ENCODE measurements at regions not wholly inside any gene's neighbourhood (a gene's known extent, or its start where the extent isn't known, plus 50 kb on each side); places are given as distances from the start of the nearest gene placed in this dataset.
"Not testable (repeated sequence)": the region's sequence is repeated elsewhere in the genome, so short reads cannot be mapped to it uniquely, and the experiment has no call there.

DNA sequence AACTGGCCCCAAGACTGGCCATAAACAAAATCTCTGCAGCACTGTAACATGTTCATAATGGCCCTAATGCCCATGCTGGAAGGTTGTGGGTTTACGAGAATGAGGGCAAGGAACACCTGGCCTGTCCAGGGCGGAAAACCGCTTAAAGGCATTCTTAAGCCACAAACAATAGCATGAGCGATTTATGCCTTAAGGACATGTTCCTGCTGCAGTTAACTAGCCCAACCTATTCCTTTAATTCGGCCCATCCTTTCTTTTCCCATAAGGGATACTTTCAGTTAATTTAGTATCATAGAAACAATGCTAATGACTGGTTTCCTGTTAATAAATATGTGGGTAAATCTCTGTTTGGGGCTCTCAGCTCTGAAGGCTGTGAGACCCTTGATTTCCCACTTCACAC is 95.7 kb upstream of the PRKD1 start:
- H3K4me3 Mint-ChIP-seq; DNase-seq (ENCODE audit: low spot score); H3K27ac Mint-ChIP-seq; H3K4me1 Mint-ChIP-seq (ENCODE audit: low read depth); H3K36me3 Mint-ChIP-seq (ENCODE audit: low read depth); H3K27me3 Mint-ChIP-seq (ENCODE audit: low read depth): not testable (repeated sequence)
- H3K9me3 Mint-ChIP-seq = peaks cover 45% of the 10 kb centered on the region

DNA sequence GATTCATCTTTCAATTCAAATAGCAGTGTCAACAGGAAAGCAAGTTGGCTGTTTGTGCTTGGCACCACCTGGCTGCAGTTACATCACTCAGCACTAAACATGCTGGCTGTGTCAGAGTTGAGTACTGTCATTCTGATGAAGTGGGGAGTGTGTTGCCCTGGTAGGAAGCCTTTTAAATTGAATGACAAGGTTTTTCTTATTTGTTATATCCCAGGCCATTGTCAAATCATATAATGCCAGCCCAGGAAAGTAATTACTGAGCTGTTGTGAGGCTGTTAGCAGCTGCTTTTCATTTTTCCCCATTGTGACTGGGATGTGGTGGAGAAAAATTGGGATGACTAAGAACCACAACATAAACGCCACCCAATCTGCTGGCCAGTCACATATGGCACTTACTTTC is 106.5 kb upstream of the PRKD1 start:
- Mint-ChIP-seq H3K27me3 (ENCODE audit: low read depth) (no peaks in the 10 kb centered on the region), H3K27ac (no peak overlapping the region), H3K4me1 (ENCODE audit: low read depth) (no peaks in the 10 kb centered on the region), H3K9me3 (peaks cover 41% of the 10 kb centered on the region), H3K4me3 (no peak overlapping the region), H3K36me3 (ENCODE audit: low read depth) (no peaks in the 10 kb centered on the region)
- DNase-seq (ENCODE audit: low spot score) = no peak

DNA sequence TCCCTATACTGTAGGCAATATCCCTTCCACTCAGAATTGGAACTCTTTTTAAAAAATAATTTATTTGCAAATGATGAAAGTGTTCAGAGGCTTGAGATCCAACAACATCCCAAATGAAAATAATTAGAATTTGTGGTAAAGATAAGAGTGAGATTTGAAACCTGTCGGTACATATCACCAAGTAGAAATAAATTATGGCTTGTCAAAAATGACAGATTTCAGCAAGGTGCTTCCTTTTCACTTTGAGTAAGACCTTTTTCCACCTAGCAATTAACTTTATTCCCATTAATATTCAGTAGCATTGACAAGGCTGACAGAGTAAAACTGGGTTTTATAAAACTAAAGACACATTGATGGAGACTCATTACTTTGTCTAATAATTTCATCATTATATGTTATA is 107.7 kb upstream of the PRKD1 start:
- Mint-ChIP-seq H3K4me3 (no peak overlapping the region), H3K9me3 (peaks cover 36% of the 10 kb centered on the region), H3K27me3 (ENCODE audit: low read depth) (no peaks in the 10 kb centered on the region), H3K4me1 (ENCODE audit: low read depth) (no peaks in the 10 kb centered on the region), H3K27ac (no peak overlapping the region), H3K36me3 (ENCODE audit: low read depth) (no peaks in the 10 kb centered on the region)
- no peak for DNase-seq (ENCODE audit: low spot score)

DNA sequence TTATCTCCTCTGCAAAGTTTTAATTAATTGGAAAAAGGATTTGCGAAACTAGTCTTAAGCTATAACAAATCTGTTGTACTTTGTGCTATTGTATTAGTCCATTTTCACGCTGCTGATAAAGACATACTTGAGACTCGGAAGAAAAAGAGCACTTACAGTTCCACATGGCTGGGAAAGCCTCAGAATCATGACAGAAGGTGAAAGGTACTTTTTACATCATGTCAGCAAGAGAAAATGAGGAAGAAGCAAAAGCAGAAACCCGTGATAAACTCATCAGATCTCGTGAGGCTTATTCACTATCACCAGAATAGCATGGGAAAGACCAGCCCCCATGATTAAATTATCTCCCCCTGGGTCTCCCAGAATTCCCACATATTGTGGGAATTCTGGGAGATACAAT is 118.1 kb upstream of the PRKD1 start:
- Mint-ChIP-seq H3K27me3 (ENCODE audit: low read depth) (no peaks in the 10 kb centered on the region), H3K4me3 (no peak overlapping the region), H3K4me1 (ENCODE audit: low read depth) (no peaks in the 10 kb centered on the region), H3K27ac (no peak overlapping the region), H3K36me3 (ENCODE audit: low read depth) (no peaks in the 10 kb centered on the region), H3K9me3 (peaks cover 52% of the 10 kb centered on the region)
- DNase-seq (ENCODE audit: low spot score) = no peak

DNA sequence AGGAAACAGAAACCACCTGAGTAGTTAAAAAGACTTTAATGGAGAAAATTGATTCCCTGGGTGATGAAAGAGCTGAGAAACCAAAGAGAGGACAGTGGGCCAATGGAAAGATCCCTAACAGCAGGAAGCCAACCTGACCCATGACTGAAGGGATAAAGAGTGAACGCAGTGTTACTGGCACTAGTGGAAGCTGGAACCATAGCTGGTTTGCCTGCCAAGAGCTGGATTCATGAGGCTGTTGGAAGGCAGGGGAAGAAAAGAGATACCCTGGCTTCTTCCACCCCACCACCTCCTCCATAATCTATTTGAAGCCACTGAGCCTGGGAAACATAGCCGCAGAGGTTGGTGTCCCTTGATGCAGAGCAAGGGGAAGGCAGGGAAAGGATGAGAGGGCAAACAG is 125.5 kb upstream of the PRKD1 start:
- Mint-ChIP-seq H3K36me3 (ENCODE audit: low read depth) (no peaks in the 10 kb centered on the region), H3K27ac (no peak overlapping the region), H3K4me1 (ENCODE audit: low read depth) (no peaks in the 10 kb centered on the region), H3K4me3 (no peak overlapping the region), H3K9me3 (peaks cover 30% of the 10 kb centered on the region), H3K27me3 (ENCODE audit: low read depth) (no peaks in the 10 kb centered on the region)
- DNase-seq (ENCODE audit: low spot score) = no peak

DNA sequence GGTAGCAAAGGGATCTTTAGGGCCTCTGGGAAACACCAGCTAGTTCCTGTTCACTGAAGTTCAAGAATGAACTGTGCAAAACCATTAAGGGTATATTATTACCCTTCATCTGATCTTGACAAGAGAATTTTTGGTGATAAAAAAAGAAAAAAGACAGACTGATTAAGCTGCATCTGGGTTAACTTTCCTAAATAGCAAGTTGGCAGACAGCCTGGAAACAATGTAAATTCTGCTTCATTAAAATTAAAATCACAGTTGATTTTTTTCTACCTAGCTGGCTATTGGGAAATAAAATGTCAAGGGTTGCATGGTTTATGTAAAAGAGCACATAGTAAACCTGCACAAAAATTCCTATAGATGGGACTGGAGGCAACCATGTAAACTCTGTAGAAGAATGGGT is 126.6 kb upstream of the PRKD1 start:
- Mint-ChIP-seq H3K4me3 (no peak overlapping the region), H3K4me1 (ENCODE audit: low read depth) (no peaks in the 10 kb centered on the region), H3K27ac (no peak overlapping the region), H3K36me3 (ENCODE audit: low read depth) (no peaks in the 10 kb centered on the region), H3K27me3 (ENCODE audit: low read depth) (no peaks in the 10 kb centered on the region), H3K9me3 (peaks cover 29% of the 10 kb centered on the region)
- DNase-seq (ENCODE audit: low spot score) = no peak

DNA sequence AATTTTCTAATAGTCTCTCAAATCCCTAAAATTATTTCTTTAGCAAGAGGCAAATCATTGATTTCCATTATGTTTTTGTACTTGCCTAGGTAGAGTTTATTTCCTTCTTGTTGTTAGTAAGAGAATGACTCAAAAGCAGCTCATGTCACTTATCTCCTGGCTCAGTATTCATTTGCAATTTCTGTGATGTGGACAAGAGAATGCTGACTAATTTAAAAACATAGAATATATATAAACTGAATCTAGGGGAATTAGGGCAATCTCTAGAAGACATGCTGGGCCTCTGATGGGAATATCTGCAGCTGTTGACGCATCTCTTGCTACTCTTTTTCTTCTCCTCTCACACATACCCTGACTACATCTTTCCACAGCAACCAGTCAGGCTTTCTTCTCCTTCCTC is 130.8 kb upstream of the PRKD1 start:
- Mint-ChIP-seq H3K36me3 (ENCODE audit: low read depth) (no peaks in the 10 kb centered on the region), H3K9me3 (peaks cover 28% of the 10 kb centered on the region), H3K27ac (no peak overlapping the region), H3K4me1 (ENCODE audit: low read depth) (no peaks in the 10 kb centered on the region), H3K27me3 (ENCODE audit: low read depth) (no peaks in the 10 kb centered on the region), H3K4me3 (no peak overlapping the region)
- DNase-seq (ENCODE audit: low spot score) = no peak

DNA sequence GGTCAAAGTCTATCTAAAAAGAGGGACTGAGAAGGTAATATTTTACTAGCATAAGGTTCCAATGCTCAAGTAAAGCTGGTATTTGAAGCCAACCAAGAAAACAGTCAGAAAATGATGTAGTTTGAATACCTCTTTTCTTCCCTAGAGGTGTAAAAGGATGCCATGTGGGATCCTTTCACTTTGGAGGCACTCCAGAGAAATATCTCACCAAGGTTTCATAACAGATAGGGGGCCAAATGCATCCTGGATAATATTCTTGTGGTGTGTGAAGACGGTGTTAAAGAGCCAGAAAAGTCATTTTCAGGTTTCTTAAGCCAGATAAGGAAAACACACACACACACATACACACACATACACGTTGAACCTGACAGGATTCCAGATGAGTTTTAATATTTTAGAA is 136.1 kb upstream of the PRKD1 start:
- DNase-seq (ENCODE audit: low spot score) = no peak
- Mint-ChIP-seq H3K4me1 (ENCODE audit: low read depth) (no peaks in the 10 kb centered on the region), H3K36me3 (ENCODE audit: low read depth) (no peaks in the 10 kb centered on the region), H3K27me3 (ENCODE audit: low read depth) (no peaks in the 10 kb centered on the region), H3K9me3 (peaks cover 33% of the 10 kb centered on the region), H3K27ac (no peak overlapping the region), H3K4me3 (no peak overlapping the region)

DNA sequence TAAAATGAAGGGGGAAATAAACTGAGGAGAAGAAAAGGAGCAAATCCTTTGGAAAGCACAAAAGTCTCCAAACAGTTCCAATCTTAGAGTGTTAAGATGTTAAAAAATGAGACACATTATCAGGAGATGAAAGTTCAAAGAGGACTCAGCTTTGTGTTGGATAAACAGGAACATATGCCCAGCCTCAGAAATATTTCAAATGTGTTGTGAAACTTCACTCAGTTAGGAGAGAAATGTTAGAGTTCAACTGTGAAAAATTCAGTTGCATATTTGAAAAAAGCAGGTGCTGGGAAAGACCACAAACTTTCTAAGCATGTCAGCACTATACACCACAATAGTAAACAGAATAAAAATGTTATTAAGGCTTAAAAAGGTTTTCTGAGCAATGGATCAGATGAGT is 136.8 kb upstream of the PRKD1 start:
- no peaks in the 10 kb centered on the region for H3K27me3 Mint-ChIP-seq (ENCODE audit: low read depth)
- H3K36me3 Mint-ChIP-seq (ENCODE audit: low read depth) = no peaks in the 10 kb centered on the region
- no peaks in the 10 kb centered on the region for H3K4me1 Mint-ChIP-seq (ENCODE audit: low read depth)
- no peak overlapping the region for H3K27ac Mint-ChIP-seq
- DNase-seq (ENCODE audit: low spot score) = no peak
- H3K4me3 Mint-ChIP-seq = no peak overlapping the region
- H3K9me3 Mint-ChIP-seq = peaks cover 37% of the 10 kb centered on the region

DNA sequence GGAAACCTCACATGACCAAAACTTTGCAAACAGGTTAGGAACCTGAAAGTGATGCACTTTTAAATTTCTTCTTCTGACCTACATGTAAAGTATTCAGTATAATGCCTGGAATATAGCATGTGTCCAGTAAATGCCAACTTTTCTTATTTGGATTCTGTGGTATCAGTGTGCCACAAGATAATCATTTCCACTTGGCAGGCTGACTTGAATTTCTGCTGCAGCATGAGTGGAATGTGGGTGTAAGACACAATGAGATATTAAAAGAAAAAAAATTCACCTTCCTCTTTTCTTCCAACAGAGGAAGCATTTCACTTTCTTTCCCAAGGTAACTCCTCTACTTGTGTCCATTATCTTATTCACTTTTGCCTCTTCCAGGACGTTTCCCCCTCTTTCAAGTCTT is 141.9 kb upstream of the PRKD1 start:
- Mint-ChIP-seq H3K4me3 (no peak overlapping the region), H3K9me3 (peaks cover 54% of the 10 kb centered on the region), H3K4me1 (ENCODE audit: low read depth) (no peaks in the 10 kb centered on the region), H3K36me3 (ENCODE audit: low read depth) (no peaks in the 10 kb centered on the region), H3K27me3 (ENCODE audit: low read depth) (no peaks in the 10 kb centered on the region), H3K27ac (no peak overlapping the region)
- no peak for DNase-seq (ENCODE audit: low spot score)

DNA sequence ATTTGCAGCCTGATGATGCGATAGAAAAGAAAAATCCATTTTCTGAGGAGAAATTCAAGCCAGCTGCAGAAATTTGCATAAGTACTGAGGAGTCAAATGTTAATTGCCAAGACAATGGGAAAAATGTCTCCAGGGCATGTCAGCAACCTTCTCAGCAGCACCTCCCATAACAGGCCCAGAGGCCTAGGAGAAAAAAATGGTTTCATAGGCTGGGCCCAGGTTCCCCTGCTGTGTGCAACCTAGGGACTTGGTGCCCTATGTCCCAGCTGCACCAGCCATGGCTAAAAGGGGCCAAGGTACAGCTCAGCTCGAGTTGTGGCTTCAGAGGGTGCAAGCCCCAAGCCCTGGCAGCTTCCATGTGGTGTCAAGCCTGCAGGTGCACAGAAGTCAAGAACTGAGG is 144.8 kb upstream of the PRKD1 start:
- DNase-seq (ENCODE audit: low spot score); H3K4me3 Mint-ChIP-seq; H3K36me3 Mint-ChIP-seq (ENCODE audit: low read depth); H3K4me1 Mint-ChIP-seq (ENCODE audit: low read depth); H3K27ac Mint-ChIP-seq; H3K27me3 Mint-ChIP-seq (ENCODE audit: low read depth): not testable (repeated sequence)
- H3K9me3 Mint-ChIP-seq = peaks cover 60% of the 10 kb centered on the region

DNA sequence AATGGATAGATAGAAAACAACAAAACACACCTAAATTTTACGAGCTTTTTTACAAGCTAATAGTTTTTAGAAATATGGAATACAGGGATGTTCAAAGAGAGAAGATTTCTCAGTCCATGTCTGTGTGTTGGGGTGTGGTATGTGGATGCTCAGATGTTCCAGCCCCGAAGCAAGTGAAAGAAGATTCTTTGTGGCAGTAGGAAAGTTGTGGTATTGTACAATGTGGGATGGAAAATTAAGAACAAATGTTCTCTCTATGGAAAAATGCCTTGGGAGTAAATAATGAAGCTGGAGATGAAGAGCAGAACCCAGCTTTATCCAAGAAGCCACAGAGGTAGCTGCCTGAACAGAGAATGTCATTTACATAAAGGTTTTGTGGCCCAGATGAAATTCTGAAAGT is 150.3 kb upstream of the PRKD1 start:
- Mint-ChIP-seq H3K27me3 (ENCODE audit: low read depth) (no peaks in the 10 kb centered on the region), H3K4me3 (no peak overlapping the region), H3K36me3 (ENCODE audit: low read depth) (no peaks in the 10 kb centered on the region), H3K9me3 (peaks cover 55% of the 10 kb centered on the region), H3K27ac (no peak overlapping the region), H3K4me1 (ENCODE audit: low read depth) (no peaks in the 10 kb centered on the region)
- no peak for DNase-seq (ENCODE audit: low spot score)

DNA sequence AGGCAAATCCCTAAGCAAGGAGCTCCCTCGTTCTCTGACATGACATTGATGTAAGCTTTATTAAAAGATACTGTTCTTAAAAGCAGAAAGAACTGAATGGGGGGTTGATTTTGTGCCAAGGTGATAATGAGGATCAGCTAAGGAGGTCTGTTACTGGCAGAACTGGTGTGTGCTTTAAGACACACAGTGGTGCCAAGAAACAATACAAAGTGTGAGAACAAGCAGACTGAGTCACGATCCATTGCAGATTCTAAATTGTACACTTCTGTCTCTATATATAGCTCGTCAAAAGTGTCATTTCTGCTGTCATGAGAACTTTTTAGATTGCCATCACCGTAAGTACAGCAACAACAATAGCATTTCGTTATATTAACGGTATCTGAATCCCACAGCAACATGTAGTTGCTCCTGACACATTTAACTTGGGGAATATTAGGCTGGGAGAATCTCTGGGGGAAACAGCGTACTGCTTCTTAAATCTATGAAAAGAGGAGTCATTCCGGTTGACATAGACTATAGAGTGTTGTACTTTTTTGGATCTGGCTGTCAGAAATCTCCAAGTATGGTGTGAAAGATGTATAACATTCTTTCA is 151.3 kb upstream of the PRKD1 start:
- Mint-ChIP-seq H3K9me3 (peaks cover 51% of the 10 kb centered on the region), H3K27me3 (ENCODE audit: low read depth) (no peaks in the 10 kb centered on the region), H3K4me1 (ENCODE audit: low read depth) (no peaks in the 10 kb centered on the region), H3K36me3 (ENCODE audit: low read depth) (no peaks in the 10 kb centered on the region), H3K27ac (no peak overlapping the region), H3K4me3 (no peak overlapping the region)
- DNase-seq (ENCODE audit: low spot score) = no peak

DNA sequence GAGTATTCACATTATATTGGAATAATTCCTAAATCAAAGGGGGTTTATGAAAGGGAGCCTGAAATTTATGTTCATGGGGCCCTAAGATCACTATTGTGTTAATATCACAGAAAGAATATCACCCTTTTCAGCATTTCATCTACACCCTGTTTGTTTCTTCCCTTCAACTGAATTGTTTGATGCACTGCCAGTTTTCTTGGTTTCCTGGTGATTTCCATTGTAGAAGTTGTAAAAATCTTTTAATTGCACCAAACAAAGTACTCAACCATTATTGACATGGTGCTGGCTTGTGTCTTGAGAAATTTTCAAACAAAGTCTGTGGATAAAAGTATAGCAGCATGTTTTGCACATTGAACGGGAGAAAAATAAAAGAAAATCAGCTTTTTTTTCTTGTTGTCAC is 154.8 kb upstream of the PRKD1 start:
- Mint-ChIP-seq H3K27me3 (ENCODE audit: low read depth) (no peaks in the 10 kb centered on the region), H3K4me1 (ENCODE audit: low read depth) (no peaks in the 10 kb centered on the region), H3K36me3 (ENCODE audit: low read depth) (no peaks in the 10 kb centered on the region), H3K27ac (no peak overlapping the region), H3K9me3 (peaks cover 48% of the 10 kb centered on the region), H3K4me3 (no peak overlapping the region)
- DNase-seq (ENCODE audit: low spot score) = no peak

DNA sequence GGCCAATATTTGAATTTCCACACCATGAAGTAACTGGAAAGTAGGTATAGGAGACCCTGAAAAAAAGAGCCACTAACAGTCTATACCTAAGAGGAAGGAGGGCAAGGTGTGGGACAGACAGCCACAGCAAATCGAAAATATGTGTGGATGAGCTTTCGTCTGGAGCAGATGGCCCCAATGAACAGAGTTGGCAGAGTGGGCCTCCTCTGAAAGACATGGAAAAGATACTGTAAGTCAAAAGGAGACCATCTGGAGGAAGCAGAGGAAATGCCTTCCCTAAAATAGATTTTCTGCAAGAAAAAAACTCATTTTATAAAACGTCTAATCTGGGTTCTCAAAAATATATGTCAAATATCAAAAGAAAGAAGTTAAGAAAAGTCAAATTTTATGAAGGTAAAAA is 157.2 kb upstream of the PRKD1 start:
- peaks cover 48% of the 10 kb centered on the region for H3K9me3 Mint-ChIP-seq
- no peak overlapping the region for H3K4me3 Mint-ChIP-seq
- H3K27ac Mint-ChIP-seq = no peak overlapping the region
- no peaks in the 10 kb centered on the region for H3K27me3 Mint-ChIP-seq (ENCODE audit: low read depth)
- H3K36me3 Mint-ChIP-seq (ENCODE audit: low read depth) = no peaks in the 10 kb centered on the region
- H3K4me1 Mint-ChIP-seq (ENCODE audit: low read depth) = no peaks in the 10 kb centered on the region
- no peak for DNase-seq (ENCODE audit: low spot score)
